Gastroesophageal sphincter (tissue), 3 donors: ENCODE measurements at regions not wholly inside any gene's neighbourhood (a gene's known extent, or its start where the extent isn't known, plus 50 kb on each side); places are given as distances from the start of the nearest gene placed in this dataset.

Experiments used
- POLR2A ChIP-seq, 2 donors: fragments of 450-650 bp; IDR thresholded peaks; one replicate each; pipeline ENCODE4 v1.6.1; 2017; ENCODE audit warnings: antibody characterized with exemption in 2 of 2, mild to moderate bottlenecking in 2 of 2, moderate library complexity in 1 of 2
- TF ChIP-seq, protein P1 (sequence below), 4 experiments: fragments of 200-600 bp in 2 of 4; fragments of 450-650 bp in 2 of 4; sonication (generic) in 1 of 4; IDR thresholded peaks; one replicate each; pipeline ENCODE4 v1.5.1; 2017 to 2019; ENCODE audit warnings: antibody characterized with exemption in 4 of 4, mild to moderate bottlenecking in 2 of 4, moderate library complexity in 2 of 4

DNA sequence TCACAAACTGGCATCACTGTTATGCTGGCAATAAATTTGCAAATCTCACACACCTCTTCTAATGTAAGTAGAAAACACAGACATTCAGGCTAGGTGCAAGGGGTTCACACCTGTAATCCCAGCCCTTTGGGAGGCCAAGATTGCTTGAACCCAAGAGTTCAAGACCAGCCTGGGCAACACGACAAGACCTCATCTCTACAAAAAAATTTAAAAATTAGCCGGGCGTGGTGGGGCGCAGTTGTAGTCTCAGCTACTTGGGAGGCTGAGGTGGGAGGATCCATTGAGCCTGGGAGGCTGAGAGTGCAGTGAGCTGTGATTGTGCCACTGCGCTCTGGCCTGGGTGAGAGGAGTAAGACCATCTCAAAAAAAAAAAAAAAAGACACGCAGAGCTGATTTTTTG, 83.1 kb upstream of the ENPP6 start:
- TF ChIP-seq, protein P1, sequence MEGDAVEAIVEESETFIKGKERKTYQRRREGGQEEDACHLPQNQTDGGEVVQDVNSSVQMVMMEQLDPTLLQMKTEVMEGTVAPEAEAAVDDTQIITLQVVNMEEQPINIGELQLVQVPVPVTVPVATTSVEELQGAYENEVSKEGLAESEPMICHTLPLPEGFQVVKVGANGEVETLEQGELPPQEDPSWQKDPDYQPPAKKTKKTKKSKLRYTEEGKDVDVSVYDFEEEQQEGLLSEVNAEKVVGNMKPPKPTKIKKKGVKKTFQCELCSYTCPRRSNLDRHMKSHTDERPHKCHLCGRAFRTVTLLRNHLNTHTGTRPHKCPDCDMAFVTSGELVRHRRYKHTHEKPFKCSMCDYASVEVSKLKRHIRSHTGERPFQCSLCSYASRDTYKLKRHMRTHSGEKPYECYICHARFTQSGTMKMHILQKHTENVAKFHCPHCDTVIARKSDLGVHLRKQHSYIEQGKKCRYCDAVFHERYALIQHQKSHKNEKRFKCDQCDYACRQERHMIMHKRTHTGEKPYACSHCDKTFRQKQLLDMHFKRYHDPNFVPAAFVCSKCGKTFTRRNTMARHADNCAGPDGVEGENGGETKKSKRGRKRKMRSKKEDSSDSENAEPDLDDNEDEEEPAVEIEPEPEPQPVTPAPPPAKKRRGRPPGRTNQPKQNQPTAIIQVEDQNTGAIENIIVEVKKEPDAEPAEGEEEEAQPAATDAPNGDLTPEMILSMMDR (IDR thresholded peaks at IDR 0.05) = no peak
- no peak for TF ChIP-seq POLR2A (IDR thresholded peaks at IDR 0.05)
